H1 (cell line): ENCODE measurements at regions not wholly inside any gene's neighbourhood (a gene's known extent, or its start where the extent isn't known, plus 50 kb on each side); places are given as distances from the start of the nearest gene placed in this dataset.

ENCODE experiments used
- RXRA ChIP-seq: IDR thresholded peaks from 2 replicates; pipeline ENCODE4 v1.6.1; 2011; ENCODE audit warnings: low read depth, mild to moderate bottlenecking, low read length, moderate library complexity; ENCODE audit not compliant: insufficient read depth
- TAF7 ChIP-seq: optimal IDR thresholded peaks from 2 replicates; pipeline ENCODE3; 2011; ENCODE audit warnings: low read depth, mild to moderate bottlenecking, inconsistent platforms, low read length, moderate library complexity, borderline replicate concordance

DNA sequence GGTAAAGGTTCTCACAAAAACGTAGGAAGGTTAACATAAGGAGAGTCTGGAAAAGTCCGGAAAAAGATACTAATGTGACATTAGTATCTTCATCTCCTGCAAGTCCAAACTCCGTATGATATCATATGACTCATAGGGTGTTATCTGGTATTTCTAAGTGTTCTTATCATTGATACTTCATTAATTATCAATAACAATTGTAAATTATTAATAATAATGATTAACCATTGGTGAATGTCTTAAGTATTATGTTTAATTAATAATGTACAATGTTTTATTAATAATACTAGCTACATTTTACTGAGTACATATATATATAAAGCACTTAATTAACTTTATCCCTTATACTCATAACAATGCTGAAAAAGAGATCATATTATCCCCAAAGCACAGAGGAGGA lies 402.4 kb downstream of the SEMA3D start (continued):
- TF ChIP-seq TAF7 (no peak), RXRA (no peak)
